ENCODE measurements at regions not wholly inside any gene's neighbourhood (a gene's known extent, or its start where the extent isn't known, plus 50 kb on each side); places are given as distances from the start of the nearest gene placed in this dataset.
A peak's percentile ranks its signal among the peaks of the same experiment; 100 is the strongest.

- DNase-seq, result no peak
Observed at GRCh38 chr13:44764302-44764692, 188.2 kb upstream of the TSC22D1 start.

GRCh38 chr13:44763615-44764301, 187.6 kb upstream of the TSC22D1 start:
- peak; percentile 54 for DNase-seq
- peak; percentile 22 for ATAC-seq (ENCODE audit: poor library complexity)
- intact Hi-C loops (cut with DNase I), result no loop called here

More at GRCh38 chr13:44764302-44764692, 188.2 kb upstream of the TSC22D1 start:
- ATAC-seq (ENCODE audit: poor library complexity), result no peak
- intact Hi-C loops (cut with DNase I), result no loop called here

- intact Hi-C loops (cut with DNase I), result no loop called here
- no peak for ATAC-seq (ENCODE audit: poor library complexity)
- no peak for DNase-seq
Observed at GRCh38 chr13:44762911-44763310, 186.8 kb upstream of the TSC22D1 start.

GRCh38 chr13:44760434-44760833, 184.3 kb upstream of the TSC22D1 start:
- DNase-seq (no peak), ATAC-seq (ENCODE audit: poor library complexity) (no peak)
- intact Hi-C loops (cut with DNase I), result no loop called here

- DNase-seq (no peak), ATAC-seq (ENCODE audit: poor library complexity) (peak; percentile 72)
- intact Hi-C loops (cut with DNase I), result no loop called here
Observed at GRCh38 chr13:44759384-44760360, 183.5 kb upstream of the TSC22D1 start.

GRCh38 chr13:44758630-44759383, 182.7 kb upstream of the TSC22D1 start:
- ATAC-seq (ENCODE audit: poor library complexity), result no peak
- DNase-seq, result no peak
- intact Hi-C loops (cut with DNase I), result no loop called here

GRCh38 chr13:44757671-44758070, 181.5 kb upstream of the TSC22D1 start:
- intact Hi-C loops (cut with DNase I), result no loop called here
- no peak for ATAC-seq (ENCODE audit: poor library complexity)
- DNase-seq, result no peak

GRCh38 chr13:44756276-44756810, 180.2 kb upstream of the TSC22D1 start:
- ATAC-seq (ENCODE audit: poor library complexity), result no peak
- intact Hi-C loops (cut with DNase I), result no loop called here
- no peak for DNase-seq

GRCh38 chr13:44755872-44756271, 179.7 kb upstream of the TSC22D1 start:
- DNase-seq (no peak), ATAC-seq (ENCODE audit: poor library complexity) (no peak)
- intact Hi-C loops (cut with DNase I), result no loop called here

- DNase-seq (no peak), ATAC-seq (ENCODE audit: poor library complexity) (no peak)
- intact Hi-C loops (cut with DNase I), result no loop called here
Observed at GRCh38 chr13:44752164-44752563, 176.0 kb upstream of the TSC22D1 start.

- intact Hi-C loops (cut with DNase I), result no loop called here
- no peak for DNase-seq
- no peak for ATAC-seq (ENCODE audit: poor library complexity)
Observed at GRCh38 chr13:44750630-44751029, 174.5 kb upstream of the TSC22D1 start.

- no peak for ATAC-seq (ENCODE audit: poor library complexity)
- DNase-seq, result no peak
- intact Hi-C loops (cut with DNase I), result no loop called here
Observed at GRCh38 chr13:44749906-44750305, 173.8 kb upstream of the TSC22D1 start.

- intact Hi-C loops (cut with DNase I), result no loop called here
- no peak for ATAC-seq (ENCODE audit: poor library complexity)
- DNase-seq, result no peak
Observed at GRCh38 chr13:44748439-44748838, 172.3 kb upstream of the TSC22D1 start.

GRCh38 chr13:44747179-44747578, 171.0 kb upstream of the TSC22D1 start:
- DNase-seq, result peak; percentile 59
- intact Hi-C loops (cut with DNase I), result no loop called here
- peak; percentile 90 for ATAC-seq (ENCODE audit: poor library complexity)

- intact Hi-C loops (cut with DNase I), result no loop called here
Observed at GRCh38 chr13:44746690-44747089, 170.6 kb upstream of the TSC22D1 start.

GRCh38 chr13:44744880-44745633, 168.9 kb upstream of the TSC22D1 start:
- intact Hi-C loops (cut with DNase I), result no loop called here
- ATAC-seq (ENCODE audit: poor library complexity) (peak; percentile 20), DNase-seq (no peak)

More at GRCh38 chr13:44746690-44747089, 170.6 kb upstream of the TSC22D1 start:
- ATAC-seq (ENCODE audit: poor library complexity) (peak; percentile 22), DNase-seq (no peak)

- DNase-seq (no peak), ATAC-seq (ENCODE audit: poor library complexity) (no peak)
- intact Hi-C loops (cut with DNase I), result no loop called here
Observed at GRCh38 chr13:44739539-44739938, 163.4 kb upstream of the TSC22D1 start.

- intact Hi-C loops (cut with DNase I), result no loop called here
- no peak for ATAC-seq (ENCODE audit: poor library complexity)
- DNase-seq, result no peak
Observed at GRCh38 chr13:44739120-44739519, 163.0 kb upstream of the TSC22D1 start.

Data from Right ventricle myocardium superior (tissue), 1 donor.